HEK293 (cell line): ENCODE measurements at regions not wholly inside any gene's neighbourhood (a gene's known extent, or its start where the extent isn't known, plus 50 kb on each side); places are given as distances from the start of the nearest gene placed in this dataset.
A peak's percentile ranks its signal among the peaks of the same experiment; 100 is the strongest.

ENCODE experiments used
- CTCF ChIA-PET: fragments of 350-600 bp; formaldehyde crosslinking; extraction: SDS; loops from one replicate; lab custom pipeline; 2021; ENCODE audit warnings: antibody characterized with exemption; lab: Yijun Ruan, JAX
- POLR2A ChIA-PET: fragments of 300-600 bp; formaldehyde crosslinking; extraction: SDS; loops from one replicate; lab custom pipeline; 2020; ENCODE audit warnings: antibody characterized with exemption, inconsistent platforms; lab: Yijun Ruan, JAX
- H3K27ac ChIP-seq: fragments of 200-500 bp; sonication (Bioruptor generic); 2 replicates; pipeline ENCODE4 v1.5.1; 2014; ENCODE audit warnings: low read depth, low read length, control low read depth, inconsistent platforms; ENCODE audit errors: extremely low read depth
- H3K36me3 ChIP-seq, 2 experiments: fragments of 200-500 bp in 1 of 2; sonication (Bioruptor generic) in 1 of 2; 1 replicate in 1 of 2; 2 replicates in 1 of 2; pipeline ENCODE4 v1.5.1; 2014 to 2017; ENCODE audit warnings: inconsistent platforms in 2 of 2, low read length in 2 of 2; ENCODE audit not compliant: control insufficient read depth in 2 of 2, insufficient read depth in 1 of 2
- H3K4me1 ChIP-seq: fragments of 200-500 bp; sonication (Bioruptor generic); 2 replicates; pipeline ENCODE4 v1.5.1; 2014; ENCODE audit warnings: mild to moderate bottlenecking, low read length, inconsistent platforms; ENCODE audit not compliant: control insufficient read depth, insufficient read depth
- H3K4me3 ChIP-seq: 2 replicates; pipeline ENCODE4 v1.5.1; 2011; ENCODE audit warnings: low read depth, mild to moderate bottlenecking, control low read depth, low read length, moderate library complexity
- H3K9me3 ChIP-seq: fragments of 200-500 bp; sonication (Bioruptor generic); 2 replicates; pipeline ENCODE4 v1.5.1; 2014; ENCODE audit warnings: low read depth, low read length, inconsistent platforms; ENCODE audit not compliant: control insufficient read depth, insufficient read depth
- KLF16 ChIP-seq: fragments of 450-650 bp; formaldehyde crosslinking; IDR thresholded peaks from 2 replicates; pipeline ENCODE4 v1.5.1; 2017; ENCODE audit warnings: missing biosample characterization, missing genetic modification characterization
- KLF8 ChIP-seq: fragments of 450-650 bp; formaldehyde crosslinking; IDR thresholded peaks from 2 replicates; pipeline ENCODE4 v1.5.1; 2016; ENCODE audit warnings: missing biosample characterization, missing genetic modification characterization
- SALL2 ChIP-seq: fragments of 450-650 bp; formaldehyde crosslinking; IDR thresholded peaks from 2 replicates; pipeline ENCODE4 v1.5.0; 2017; ENCODE audit warnings: missing biosample characterization, mild to moderate bottlenecking, missing genetic modification characterization, borderline replicate concordance
- SETDB1 ChIP-seq: IDR thresholded peaks from one replicate; pipeline ENCODE4 v1.6.1; 2017; ENCODE audit warnings: mild to moderate bottlenecking, low read length, moderate library complexity, mixed read lengths; ENCODE audit not compliant: insufficient read length
- ZBTB48 ChIP-seq: fragments of 450-650 bp; formaldehyde crosslinking; IDR thresholded peaks from 2 replicates; pipeline ENCODE4 v1.5.1; 2016; ENCODE audit warnings: missing biosample characterization, missing genetic modification characterization
- ZFHX2 ChIP-seq: fragments of 450-650 bp; formaldehyde crosslinking; conservative IDR thresholded peaks from 2 replicates; pipeline ENCODE4 v1.5.1; 2016; ENCODE audit warnings: missing biosample characterization, missing genetic modification characterization
- ZNF112 ChIP-seq: fragments of 450-650 bp; formaldehyde crosslinking; IDR thresholded peaks from 2 replicates; pipeline ENCODE4 v1.5.0; 2017; ENCODE audit warnings: missing biosample characterization, missing genetic modification characterization
- ZNF132 ChIP-seq: fragments of 450-650 bp; formaldehyde crosslinking; IDR thresholded peaks from 2 replicates; pipeline ENCODE4 v1.5.1; 2017; ENCODE audit warnings: missing biosample characterization, missing genetic modification characterization, borderline replicate concordance
- ZNF292 ChIP-seq: fragments of 450-650 bp; formaldehyde crosslinking; IDR thresholded peaks from 2 replicates; pipeline ENCODE4 v1.5.1; 2016; ENCODE audit warnings: low read depth, missing biosample characterization, missing genetic modification characterization, borderline replicate concordance
- ZNF324 ChIP-seq: fragments of 450-650 bp; formaldehyde crosslinking; IDR thresholded peaks from 2 replicates; pipeline ENCODE4 v1.5.1; 2016; ENCODE audit warnings: missing biosample characterization, missing genetic modification characterization
- ZNF37A ChIP-seq: fragments of 450-650 bp; IDR thresholded peaks from 2 replicates; pipeline ENCODE4 v1.5.1; 2018; ENCODE audit warnings: missing biosample characterization, missing genetic modification characterization
- ZNF521 ChIP-seq: fragments of 450-650 bp; formaldehyde crosslinking; IDR thresholded peaks from 2 replicates; pipeline ENCODE4 v1.5.1; 2017; ENCODE audit warnings: missing biosample characterization, mild to moderate bottlenecking, missing genetic modification characterization
- ZNF654 ChIP-seq: fragments of 450-650 bp; formaldehyde crosslinking; IDR thresholded peaks from 2 replicates; pipeline ENCODE4 v1.5.1; 2016; ENCODE audit warnings: low read depth, missing biosample characterization, missing genetic modification characterization
- TF ChIP-seq, protein P1 (sequence below): fragments of 450-650 bp; formaldehyde crosslinking; IDR thresholded peaks from 2 replicates; pipeline ENCODE4 v1.5.1; 2016; ENCODE audit warnings: missing biosample characterization, missing genetic modification characterization, low read depth
- TF ChIP-seq, protein P2 (sequence below): fragments of 450-650 bp; formaldehyde crosslinking; IDR thresholded peaks from 2 replicates; pipeline ENCODE4 v1.5.1; 2016; ENCODE audit warnings: missing biosample characterization, missing genetic modification characterization
- TF ChIP-seq, protein P3 (sequence below): fragments of 450-650 bp; formaldehyde crosslinking; IDR thresholded peaks from 2 replicates; pipeline ENCODE4 v1.5.1; 2017; ENCODE audit warnings: missing biosample characterization, mild to moderate bottlenecking, missing genetic modification characterization, moderate library complexity

DNA sequence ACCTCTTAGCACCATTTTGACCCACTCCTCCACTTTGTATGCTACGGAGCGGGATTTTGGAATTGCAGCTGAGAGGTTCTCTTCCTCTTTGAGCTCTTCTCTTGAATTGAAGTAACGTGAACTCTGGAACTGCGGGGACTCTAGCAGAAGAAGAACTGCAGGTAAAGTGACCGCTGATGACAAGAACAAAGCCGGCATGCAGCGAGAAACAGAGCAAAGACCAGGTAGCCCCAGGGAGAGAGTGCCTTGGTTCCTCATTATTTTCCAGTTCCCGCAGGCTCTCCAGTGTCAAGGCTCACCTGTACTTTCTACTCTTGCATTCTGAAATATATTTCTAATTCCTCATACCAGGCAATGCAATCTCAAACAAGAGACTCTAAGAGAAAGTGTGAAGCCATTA is 260.3 kb upstream of the GPC6 start (continued):
- TF ChIP-seq ZBTB48 (tag by site-specific recombination) (no peak), ZNF132 (no peak), ZNF37A (tag by site-specific recombination) (no peak)

DNA sequence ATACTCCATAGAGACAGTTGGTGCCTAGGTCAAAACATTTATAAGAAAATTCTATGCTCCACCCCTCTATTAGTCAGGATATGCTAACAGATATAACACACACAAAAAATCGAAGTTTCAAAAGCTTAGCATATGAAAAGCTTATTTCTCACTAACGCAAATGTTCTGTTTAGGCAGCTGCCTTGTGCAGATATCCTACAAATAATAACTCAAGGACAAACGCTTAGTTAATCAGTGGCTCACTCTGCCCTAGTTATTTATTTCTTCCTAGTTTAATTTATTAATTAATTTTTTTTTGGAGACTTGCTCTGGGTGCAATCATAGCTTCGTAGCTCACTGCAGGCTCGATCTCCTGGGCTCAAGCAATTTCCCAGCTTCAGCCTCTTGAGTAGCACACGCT is 259.7 kb upstream of the GPC6 start:
- ChIA-PET POLR2A (no interaction called here), CTCF (interaction anchor here (0.6 kb wide), 1 partner anchor 1825 kb away, joined by 5 read pairs; no protein-coding TSS in a partner anchor)
- H3K4me1 ChIP-seq = no peaks in the 10 kb centered on the region
- H3K36me3 ChIP-seq = no peaks in the 10 kb centered on the region
- no peak overlapping the region for H3K4me3 ChIP-seq
- TF ChIP-seq KLF8 (tag by site-specific recombination) (no peak), ZFHX2 (tag by site-specific recombination) (no peak), SALL2 (tag by site-specific recombination) (no peak), ZNF324 (tag by site-specific recombination) (no peak), ZNF521 (no peak), KLF16 (no peak), ZNF112 (tag by site-specific recombination) (no peak)
- TF ChIP-seq, protein P1, sequence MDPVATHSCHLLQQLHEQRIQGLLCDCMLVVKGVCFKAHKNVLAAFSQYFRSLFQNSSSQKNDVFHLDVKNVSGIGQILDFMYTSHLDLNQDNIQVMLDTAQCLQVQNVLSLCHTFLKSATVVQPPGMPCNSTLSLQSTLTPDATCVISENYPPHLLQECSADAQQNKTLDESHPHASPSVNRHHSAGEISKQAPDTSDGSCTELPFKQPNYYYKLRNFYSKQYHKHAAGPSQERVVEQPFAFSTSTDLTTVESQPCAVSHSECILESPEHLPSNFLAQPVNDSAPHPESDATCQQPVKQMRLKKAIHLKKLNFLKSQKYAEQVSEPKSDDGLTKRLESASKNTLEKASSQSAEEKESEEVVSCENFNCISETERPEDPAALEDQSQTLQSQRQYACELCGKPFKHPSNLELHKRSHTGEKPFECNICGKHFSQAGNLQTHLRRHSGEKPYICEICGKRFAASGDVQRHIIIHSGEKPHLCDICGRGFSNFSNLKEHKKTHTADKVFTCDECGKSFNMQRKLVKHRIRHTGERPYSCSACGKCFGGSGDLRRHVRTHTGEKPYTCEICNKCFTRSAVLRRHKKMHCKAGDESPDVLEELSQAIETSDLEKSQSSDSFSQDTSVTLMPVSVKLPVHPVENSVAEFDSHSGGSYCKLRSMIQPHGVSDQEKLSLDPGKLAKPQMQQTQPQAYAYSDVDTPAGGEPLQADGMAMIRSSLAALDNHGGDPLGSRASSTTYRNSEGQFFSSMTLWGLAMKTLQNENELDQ (tag by site-specific recombination) = no peak
- TF ChIP-seq, protein P2, sequence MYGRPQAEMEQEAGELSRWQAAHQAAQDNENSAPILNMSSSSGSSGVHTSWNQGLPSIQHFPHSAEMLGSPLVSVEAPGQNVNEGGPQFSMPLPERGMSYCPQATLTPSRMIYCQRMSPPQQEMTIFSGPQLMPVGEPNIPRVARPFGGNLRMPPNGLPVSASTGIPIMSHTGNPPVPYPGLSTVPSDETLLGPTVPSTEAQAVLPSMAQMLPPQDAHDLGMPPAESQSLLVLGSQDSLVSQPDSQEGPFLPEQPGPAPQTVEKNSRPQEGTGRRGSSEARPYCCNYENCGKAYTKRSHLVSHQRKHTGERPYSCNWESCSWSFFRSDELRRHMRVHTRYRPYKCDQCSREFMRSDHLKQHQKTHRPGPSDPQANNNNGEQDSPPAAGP = no peak
- H3K27ac ChIP-seq = no peak overlapping the region
- H3K9me3 ChIP-seq = no peaks in the 10 kb centered on the region

DNA sequence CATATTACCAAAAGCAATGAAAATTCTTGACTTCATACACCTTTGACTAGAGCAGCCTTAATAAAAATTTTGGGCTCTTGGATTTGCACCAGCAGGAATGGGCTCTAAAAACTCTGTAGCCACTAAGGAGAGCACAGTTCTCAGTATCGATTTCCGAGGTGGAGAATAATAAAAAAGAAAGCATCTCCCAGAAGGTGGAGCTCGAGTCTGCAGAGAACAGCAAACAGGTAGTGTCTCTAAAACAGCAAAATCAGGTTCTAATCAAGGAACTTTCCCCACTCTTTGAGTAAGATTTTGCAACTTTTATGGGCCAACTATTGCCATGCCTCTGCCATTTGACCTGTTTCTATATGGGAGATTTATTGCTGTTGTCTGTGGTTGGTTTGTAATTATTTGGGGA is 258.7 kb upstream of the GPC6 start:
- ChIA-PET CTCF (no interaction called here), POLR2A (no interaction called here)
- peak; percentile 44 for TF ChIP-seq ZNF654
- no peak for TF ChIP-seq SETDB1
- Histone ChIP-seq H3K4me1 (no peaks in the 10 kb centered on the region), H3K9me3 (no peaks in the 10 kb centered on the region), H3K36me3 (no peaks in the 10 kb centered on the region), H3K4me3 (no peak overlapping the region), H3K27ac (no peak overlapping the region)

DNA sequence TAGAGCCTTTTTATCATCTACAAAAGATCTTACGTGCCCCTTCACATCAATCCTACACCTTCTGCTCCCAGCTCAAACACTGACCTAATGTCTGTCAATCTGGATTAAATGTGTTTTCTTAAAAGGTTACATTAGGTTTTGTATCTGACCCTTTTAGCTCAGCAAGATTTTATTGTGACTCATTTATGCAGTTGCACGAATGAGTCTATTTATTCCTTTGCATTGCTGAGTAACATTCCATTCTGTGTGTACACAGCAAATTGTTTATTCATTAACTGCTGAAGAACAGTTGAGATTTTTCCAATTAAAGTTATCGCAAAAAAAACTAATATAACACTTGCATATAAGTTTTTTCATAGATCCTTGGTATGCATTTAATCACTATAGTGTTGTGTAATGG is 253.9 kb upstream of the GPC6 start:
- TF ChIP-seq, protein P3, sequence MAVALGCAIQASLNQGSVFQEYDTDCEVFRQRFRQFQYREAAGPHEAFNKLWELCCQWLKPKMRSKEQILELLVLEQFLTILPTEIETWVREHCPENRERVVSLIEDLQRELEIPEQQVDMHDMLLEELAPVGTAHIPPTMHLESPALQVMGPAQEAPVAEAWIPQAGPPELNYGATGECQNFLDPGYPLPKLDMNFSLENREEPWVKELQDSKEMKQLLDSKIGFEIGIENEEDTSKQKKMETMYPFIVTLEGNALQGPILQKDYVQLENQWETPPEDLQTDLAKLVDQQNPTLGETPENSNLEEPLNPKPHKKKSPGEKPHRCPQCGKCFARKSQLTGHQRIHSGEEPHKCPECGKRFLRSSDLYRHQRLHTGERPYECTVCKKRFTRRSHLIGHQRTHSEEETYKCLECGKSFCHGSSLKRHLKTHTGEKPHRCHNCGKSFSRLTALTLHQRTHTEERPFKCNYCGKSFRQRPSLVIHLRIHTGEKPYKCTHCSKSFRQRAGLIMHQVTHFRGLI = no peak
- TF ChIP-seq ZNF292 = no peak
- CTCF ChIA-PET = no interaction called here
- Histone ChIP-seq H3K36me3 (no peaks in the 10 kb centered on the region), H3K9me3 (no peaks in the 10 kb centered on the region), H3K4me1 (no peaks in the 10 kb centered on the region), H3K27ac (no peak overlapping the region), H3K4me3 (no peak overlapping the region)
- POLR2A ChIA-PET = no interaction called here
